ENCODE measurements at regions not wholly inside any gene's neighbourhood (a gene's known extent, or its start where the extent isn't known, plus 50 kb on each side); places are given as distances from the start of the nearest gene placed in this dataset.
A peak's percentile ranks its signal among the peaks of the same experiment; 100 is the strongest.

GRCh38 chr10:109743146-109743545 is 180.2 kb downstream of the XPNPEP1 start:
- H3K9me3 Mint-ChIP-seq (ENCODE audit: unreplicated experiment): no peaks in the 10 kb centered on the region
- H3K27ac Mint-ChIP-seq (ENCODE audit: unreplicated experiment): no peak overlapping the region

DNA sequence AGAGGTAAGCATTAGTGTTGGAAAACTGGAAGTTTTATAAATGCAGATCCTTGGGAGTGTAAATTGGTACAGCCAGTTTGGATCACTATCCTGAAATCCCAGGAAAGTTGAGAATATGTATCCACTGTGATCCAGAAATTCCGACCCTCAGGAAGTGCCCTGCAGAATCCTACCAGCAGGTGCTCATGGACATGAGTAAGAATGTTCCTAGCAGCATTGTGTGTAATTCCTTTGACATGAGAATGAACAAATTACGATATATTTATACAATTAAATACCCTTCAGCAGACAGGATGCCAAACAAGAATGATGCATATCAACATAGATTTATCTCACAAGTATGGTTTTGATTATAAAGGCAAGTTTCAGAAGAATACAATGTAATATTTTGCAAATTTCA is 181.6 kb downstream of the XPNPEP1 start:
- no peaks in the 10 kb centered on the region; the same call in 1 of the 2 replicates for H3K27me3 ChIP-seq (replicated peaks; ENCODE audit: control insufficient read depth, insufficient read depth, low read length)
- no TSS peak for BruUV-seq (replicated peaks)
- DNase-seq: no peak
- CTCF ChIA-PET: no interaction called here
- H3K9me3 Mint-ChIP-seq (ENCODE audit: unreplicated experiment): no peaks in the 10 kb centered on the region
- intact Hi-C loops (cut with micrococcal nuclease; ENCODE audit: unreplicated experiment): no loop called here
- H3K9me3 ChIP-seq: no peaks in the 10 kb centered on the region
- no peaks in the 10 kb centered on the region for H3K36me3 Mint-ChIP-seq (ENCODE audit: insufficient read depth, unreplicated experiment)
- no peaks in the 10 kb centered on the region for H3K36me3 ChIP-seq (ENCODE audit: control insufficient read depth, insufficient read depth, low read length)
- H3K27ac Mint-ChIP-seq (ENCODE audit: unreplicated experiment): no peak overlapping the region
- peak in 1 of 2 experiments; percentile 5 for TF ChIP-seq CTCF (IDR thresholded peaks at IDR 0.05; ENCODE audit: insufficient read depth in 1 of 2, low read depth in 1 of 2, low read length in 1 of 2, severe bottlenecking in 1 of 2, unreplicated experiment in 1 of 2)
- peaks cover 15% of the 10 kb centered on the region for H3K27me3 Mint-ChIP-seq (ENCODE audit: insufficient read depth, unreplicated experiment)
- no peaks in the 10 kb centered on the region for H3K4me1 ChIP-seq
- H3K4me3 ChIP-seq (ENCODE audit: low read depth, low read length): no peak overlapping the region
- POLR2A ChIA-PET: no interaction called here
- no peak overlapping the region for H3K4me3 Mint-ChIP-seq (ENCODE audit: unreplicated experiment)
- no peaks in the 10 kb centered on the region for H3K4me1 Mint-ChIP-seq (ENCODE audit: low read depth, unreplicated experiment)

More at GRCh38 chr10:109743146-109743545, 180.2 kb downstream of the XPNPEP1 start:
- BruUV-seq (replicated peaks): no TSS peak
- Histone ChIP-seq H3K4me1 (no peaks in the 10 kb centered on the region), H3K27me3 (replicated peaks; ENCODE audit: control insufficient read depth, insufficient read depth, low read length) (no peaks in the 10 kb centered on the region; the same call in 1 of the 2 replicates), H3K9me3 (no peaks in the 10 kb centered on the region), H3K36me3 (ENCODE audit: control insufficient read depth, insufficient read depth, low read length) (no peaks in the 10 kb centered on the region), H3K4me3 (ENCODE audit: low read depth, low read length) (no peak overlapping the region)
- H3K4me1 Mint-ChIP-seq (ENCODE audit: low read depth, unreplicated experiment): no peaks in the 10 kb centered on the region
- no peak for DNase-seq
- no peak overlapping the region for H3K4me3 Mint-ChIP-seq (ENCODE audit: unreplicated experiment)
- H3K36me3 Mint-ChIP-seq (ENCODE audit: insufficient read depth, unreplicated experiment): no peaks in the 10 kb centered on the region
- CTCF ChIA-PET: interaction anchor here (0.6 kb wide), 1 partner anchor 1129 kb away, joined by 3 read pairs; no protein-coding TSS in a partner anchor
- intact Hi-C loops (cut with micrococcal nuclease; ENCODE audit: unreplicated experiment): no loop called here
- H3K27me3 Mint-ChIP-seq (ENCODE audit: insufficient read depth, unreplicated experiment): peaks cover 19% of the 10 kb centered on the region
- TF ChIP-seq CTCF (IDR thresholded peaks at IDR 0.05; ENCODE audit: insufficient read depth in 1 of 2, low read depth in 1 of 2, low read length in 1 of 2, severe bottlenecking in 1 of 2, unreplicated experiment in 1 of 2): no peak
- POLR2A ChIA-PET: no interaction called here

DNA sequence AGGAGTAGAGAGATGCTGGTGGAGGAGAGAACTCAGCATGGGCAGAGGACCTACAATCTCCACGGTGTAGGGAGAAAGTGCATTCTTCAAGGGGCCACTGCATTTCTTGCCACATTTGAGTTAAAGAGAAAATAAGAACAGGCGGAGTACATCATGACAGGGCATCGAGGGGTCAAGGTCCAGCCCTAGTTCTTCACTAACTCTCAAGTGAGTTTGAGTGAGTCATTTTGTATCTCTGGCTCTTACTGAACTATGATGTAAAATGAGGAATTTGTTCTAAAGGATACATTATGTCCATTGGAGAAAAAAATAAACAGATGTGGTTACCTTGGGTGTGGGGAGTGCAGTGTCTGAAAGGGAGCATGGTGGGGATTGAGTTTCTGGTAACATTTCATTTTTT is 182.9 kb downstream of the XPNPEP1 start:
- no peaks in the 10 kb centered on the region; the same call in 1 of the 2 replicates for H3K27me3 ChIP-seq (replicated peaks; ENCODE audit: control insufficient read depth, insufficient read depth, low read length)
- H3K4me3 ChIP-seq (ENCODE audit: low read depth, low read length): no peak overlapping the region
- H3K9me3 ChIP-seq: no peaks in the 10 kb centered on the region
- Mint-ChIP-seq H3K27me3 (ENCODE audit: insufficient read depth, unreplicated experiment) (peaks cover 9% of the 10 kb centered on the region), H3K9me3 (ENCODE audit: unreplicated experiment) (no peaks in the 10 kb centered on the region), H3K4me3 (ENCODE audit: unreplicated experiment) (no peak overlapping the region), H3K27ac (ENCODE audit: unreplicated experiment) (no peak overlapping the region), H3K36me3 (ENCODE audit: insufficient read depth, unreplicated experiment) (no peaks in the 10 kb centered on the region), H3K4me1 (ENCODE audit: low read depth, unreplicated experiment) (no peaks in the 10 kb centered on the region)
- ChIA-PET POLR2A (no interaction called here), CTCF (no interaction called here)
- DNase-seq: no peak
- no peaks in the 10 kb centered on the region for H3K36me3 ChIP-seq (ENCODE audit: control insufficient read depth, insufficient read depth, low read length)
- H3K4me1 ChIP-seq: no peaks in the 10 kb centered on the region
- intact Hi-C loops (cut with micrococcal nuclease; ENCODE audit: unreplicated experiment): no loop called here
- no peak for TF ChIP-seq CTCF (IDR thresholded peaks at IDR 0.05; ENCODE audit: insufficient read depth in 1 of 2, low read depth in 1 of 2, low read length in 1 of 2, severe bottlenecking in 1 of 2, unreplicated experiment in 1 of 2)
- BruUV-seq (replicated peaks): no TSS peak
